HG03558 (cell line): ENCODE measurements at regions not wholly inside any gene's neighbourhood (a gene's known extent, or its start where the extent isn't known, plus 50 kb on each side); places are given as distances from the start of the nearest gene placed in this dataset.

Experiments used
- ATAC-seq: cut with Tn5 transposase; IDR thresholded peaks from one replicate; pipeline ENCODE4 v1.9.1; 2021; ENCODE audit warnings: moderate number of reproducible peaks; ENCODE audit not compliant: unreplicated experiment; ENCODE audit errors: extremely low read depth

GRCh38 chr13:80798576-80799133 is 457.7 kb upstream of the SPRY2 start:
- no peak for ATAC-seq

GRCh38 chr13:80787604-80788003 is 446.7 kb upstream of the SPRY2 start:
- no peak for ATAC-seq

GRCh38 chr13:80783926-80784565 is 443.1 kb upstream of the SPRY2 start:
- no peak for ATAC-seq

GRCh38 chr13:80782441-80782840 is 441.5 kb upstream of the SPRY2 start:
- ATAC-seq: no peak

- ATAC-seq: no peak
Observed at GRCh38 chr13:80778297-80778696, 437.4 kb upstream of the SPRY2 start.

GRCh38 chr13:80757694-80758093 is 416.8 kb upstream of the SPRY2 start:
- no peak for ATAC-seq

- no peak for ATAC-seq
Observed at GRCh38 chr13:80755910-80756309, 415.0 kb upstream of the SPRY2 start.

- no peak for ATAC-seq
Observed at GRCh38 chr13:80754441-80754840, 413.5 kb upstream of the SPRY2 start.

- ATAC-seq: no peak
Observed at GRCh38 chr13:80753866-80754265, 412.9 kb upstream of the SPRY2 start.

- ATAC-seq: no peak
Observed at GRCh38 chr13:80751854-80752253, 410.9 kb upstream of the SPRY2 start.

- ATAC-seq: no peak
Observed at GRCh38 chr13:80744147-80744914, 403.4 kb upstream of the SPRY2 start.

GRCh38 chr13:80742033-80742432 is 401.1 kb upstream of the SPRY2 start:
- no peak for ATAC-seq

GRCh38 chr13:80740071-80740470 is 399.1 kb upstream of the SPRY2 start:
- ATAC-seq: no peak

GRCh38 chr13:80737513-80737912 is 396.6 kb upstream of the SPRY2 start:
- ATAC-seq: no peak

GRCh38 chr13:80727321-80727975 is 386.5 kb upstream of the SPRY2 start:
- ATAC-seq: no peak

- ATAC-seq: no peak
Observed at GRCh38 chr13:80726868-80727267, 385.9 kb upstream of the SPRY2 start.

GRCh38 chr13:80721689-80722088 is 380.8 kb upstream of the SPRY2 start:
- ATAC-seq: no peak

- ATAC-seq: no peak
Observed at GRCh38 chr13:80718970-80719369, 378.0 kb upstream of the SPRY2 start.

- no peak for ATAC-seq
Observed at GRCh38 chr13:80717776-80718175, 376.9 kb upstream of the SPRY2 start.

- ATAC-seq: no peak
Observed at GRCh38 chr13:80716610-80717081, 375.7 kb upstream of the SPRY2 start.

GRCh38 chr13:80712026-80712425 is 371.1 kb upstream of the SPRY2 start:
- ATAC-seq: no peak
